ENCODE measurements at regions not wholly inside any gene's neighbourhood (a gene's known extent, or its start where the extent isn't known, plus 50 kb on each side); places are given as distances from the start of the nearest gene placed in this dataset.

DNA sequence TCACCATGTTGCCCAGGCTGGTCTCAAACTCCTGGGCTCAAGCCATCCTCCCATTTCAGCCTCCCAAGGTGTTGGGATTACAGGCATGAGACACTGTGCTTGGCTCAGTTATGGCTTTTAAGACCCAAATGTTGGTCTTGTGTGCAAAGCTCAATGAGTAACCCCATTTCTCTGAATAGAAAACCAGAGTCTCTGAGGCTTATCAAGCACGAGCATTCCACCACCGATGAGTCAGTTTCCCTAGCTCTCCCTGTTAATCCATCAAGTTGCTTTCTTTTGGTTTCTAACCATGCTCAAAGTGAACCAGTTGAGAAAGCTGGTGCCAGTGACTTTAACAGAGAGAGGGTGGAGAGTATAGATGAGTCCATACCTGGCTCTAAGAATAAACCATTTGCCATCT lies 350.9 kb upstream of the ADGRL2 start:
- Histone ChIP-seq H2AFZ (ENCODE audit: low read length) (no peak overlapping the region), H3K4me2 (ENCODE audit: low read depth, low read length) (no peak overlapping the region), H3K4me3 (ENCODE audit: low read length) (no peak overlapping the region), H3K79me2 (ENCODE audit: low read length) (no peaks in the 10 kb centered on the region), H3K36me3 (replicated peaks; ENCODE audit: insufficient read depth, low read length) (no peaks in the 10 kb centered on the region; the same call in 1 of the 2 replicates), H4K20me1 (ENCODE audit: insufficient read depth, low read length) (no peaks in the 10 kb centered on the region), H3F3A (ENCODE audit: insufficient read depth, low read length) (no peaks in the 10 kb centered on the region), H3K27me3 (replicated peaks; ENCODE audit: insufficient read depth, low read length) (no peaks in the 10 kb centered on the region), H3K9me2 (replicated peaks; ENCODE audit: insufficient read depth, low read length) (no peaks in the 10 kb centered on the region), H3K27ac (ENCODE audit: low read length) (no peak overlapping the region), H3K9me3 (replicated peaks; ENCODE audit: insufficient read depth, low read length) (no peaks in the 10 kb centered on the region), H3K4me1 (ENCODE audit: low read length) (no peaks in the 10 kb centered on the region), H3K9ac (ENCODE audit: low read length) (no peak overlapping the region)
- no peak for TF ChIP-seq EZH2 (optimal IDR thresholded peaks at IDR 0.05; ENCODE audit: low read depth, low read length)
- TF ChIP-seq EZH2phosphoT487 (IDR thresholded peaks at IDR 0.05; ENCODE audit: low read length), result no peak
- TF ChIP-seq, protein P1, sequence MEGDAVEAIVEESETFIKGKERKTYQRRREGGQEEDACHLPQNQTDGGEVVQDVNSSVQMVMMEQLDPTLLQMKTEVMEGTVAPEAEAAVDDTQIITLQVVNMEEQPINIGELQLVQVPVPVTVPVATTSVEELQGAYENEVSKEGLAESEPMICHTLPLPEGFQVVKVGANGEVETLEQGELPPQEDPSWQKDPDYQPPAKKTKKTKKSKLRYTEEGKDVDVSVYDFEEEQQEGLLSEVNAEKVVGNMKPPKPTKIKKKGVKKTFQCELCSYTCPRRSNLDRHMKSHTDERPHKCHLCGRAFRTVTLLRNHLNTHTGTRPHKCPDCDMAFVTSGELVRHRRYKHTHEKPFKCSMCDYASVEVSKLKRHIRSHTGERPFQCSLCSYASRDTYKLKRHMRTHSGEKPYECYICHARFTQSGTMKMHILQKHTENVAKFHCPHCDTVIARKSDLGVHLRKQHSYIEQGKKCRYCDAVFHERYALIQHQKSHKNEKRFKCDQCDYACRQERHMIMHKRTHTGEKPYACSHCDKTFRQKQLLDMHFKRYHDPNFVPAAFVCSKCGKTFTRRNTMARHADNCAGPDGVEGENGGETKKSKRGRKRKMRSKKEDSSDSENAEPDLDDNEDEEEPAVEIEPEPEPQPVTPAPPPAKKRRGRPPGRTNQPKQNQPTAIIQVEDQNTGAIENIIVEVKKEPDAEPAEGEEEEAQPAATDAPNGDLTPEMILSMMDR (IDR thresholded peaks at IDR 0.05; ENCODE audit: low read length), result no peak
- no peak for DNase-seq

DNA sequence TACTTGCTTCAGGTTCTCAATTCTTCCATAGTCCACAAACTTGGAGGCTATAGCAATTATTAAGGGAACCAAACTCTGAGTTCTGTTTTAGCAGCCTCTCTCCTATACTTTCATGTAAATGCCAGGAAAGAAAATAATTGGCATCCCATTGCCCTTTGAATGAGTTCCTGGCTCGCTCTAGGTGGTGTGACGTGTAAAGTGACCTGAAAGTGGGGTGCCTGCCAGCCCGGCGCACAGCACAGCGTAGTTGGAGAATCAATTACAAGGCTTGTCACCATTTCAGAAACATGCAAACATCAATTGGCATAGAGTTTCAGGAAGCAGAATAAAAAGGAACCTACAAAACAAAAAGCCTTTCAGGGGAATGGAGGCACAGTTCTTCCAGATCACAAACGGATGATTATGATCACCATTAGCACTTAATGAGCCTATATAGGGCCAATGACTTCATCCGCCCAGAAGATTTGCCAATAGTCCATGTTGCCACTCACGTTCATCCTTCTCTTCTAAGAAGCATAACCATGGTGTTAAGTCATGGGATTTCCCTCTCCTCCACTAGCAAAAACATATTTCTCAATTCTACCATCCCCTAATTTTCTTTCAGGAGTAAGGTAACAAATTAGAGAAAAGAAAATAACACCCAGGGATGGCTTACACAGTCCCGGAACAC lies 354.6 kb upstream of the ADGRL2 start:
- no peak overlapping the region for H3K4me2 ChIP-seq (ENCODE audit: low read depth, low read length)
- no peaks in the 10 kb centered on the region for H3K4me1 ChIP-seq (ENCODE audit: low read length)
- no peaks in the 10 kb centered on the region for H3K36me3 ChIP-seq (replicated peaks; ENCODE audit: insufficient read depth, low read length)
- TF ChIP-seq, protein P1 (IDR thresholded peaks at IDR 0.05; ENCODE audit: low read length), result no peak
- no peak for TF ChIP-seq EZH2phosphoT487 (IDR thresholded peaks at IDR 0.05; ENCODE audit: low read length)
- TF ChIP-seq EZH2 (optimal IDR thresholded peaks at IDR 0.05; ENCODE audit: low read depth, low read length), result no peak
- DNase-seq, result no peak
- H3K79me2 ChIP-seq (ENCODE audit: low read length), result no peaks in the 10 kb centered on the region
- H2AFZ ChIP-seq (ENCODE audit: low read length), result no peak overlapping the region
- H3K4me3 ChIP-seq (ENCODE audit: low read length), result no peak overlapping the region
- no peaks in the 10 kb centered on the region for H3K27me3 ChIP-seq (replicated peaks; ENCODE audit: insufficient read depth, low read length)
- no peak overlapping the region for H3K9ac ChIP-seq (ENCODE audit: low read length)
- H3K9me2 ChIP-seq (replicated peaks; ENCODE audit: insufficient read depth, low read length), result no peaks in the 10 kb centered on the region
- no peaks in the 10 kb centered on the region for H3K9me3 ChIP-seq (replicated peaks; ENCODE audit: insufficient read depth, low read length)
- no peaks in the 10 kb centered on the region for H3F3A ChIP-seq (ENCODE audit: insufficient read depth, low read length)
- no peak overlapping the region for H3K27ac ChIP-seq (ENCODE audit: low read length)
- no peaks in the 10 kb centered on the region for H4K20me1 ChIP-seq (ENCODE audit: insufficient read depth, low read length)

DNA sequence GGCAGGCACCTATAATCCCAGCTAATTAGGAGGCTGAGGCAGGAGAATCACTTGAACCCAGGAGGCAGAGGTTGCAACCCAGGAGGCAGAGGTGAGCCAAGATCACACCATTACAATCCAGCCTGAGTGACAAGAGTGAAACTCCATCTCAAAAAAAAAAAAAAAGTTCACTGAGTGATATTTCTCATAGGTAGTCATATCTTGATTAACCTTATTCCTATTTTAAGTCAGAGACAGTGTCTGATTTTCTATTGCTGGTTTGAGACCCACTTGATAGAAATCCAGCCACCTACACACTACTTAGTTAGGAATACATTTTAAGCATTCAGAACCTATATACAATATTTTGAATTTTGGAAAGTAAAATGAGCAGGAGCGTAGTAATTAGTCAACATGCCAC lies 357.4 kb upstream of the ADGRL2 start:
- Histone ChIP-seq H3K9ac (ENCODE audit: low read length) (no peak overlapping the region), H3K4me2 (ENCODE audit: low read depth, low read length) (no peak overlapping the region), H3K27ac (ENCODE audit: low read length) (no peak overlapping the region), H3K4me3 (ENCODE audit: low read length) (no peak overlapping the region), H3K4me1 (ENCODE audit: low read length) (no peaks in the 10 kb centered on the region), H3K27me3 (replicated peaks; ENCODE audit: insufficient read depth, low read length) (no peaks in the 10 kb centered on the region), H4K20me1 (ENCODE audit: insufficient read depth, low read length) (no peaks in the 10 kb centered on the region), H3K36me3 (replicated peaks; ENCODE audit: insufficient read depth, low read length) (no peaks in the 10 kb centered on the region), H3K9me2 (replicated peaks; ENCODE audit: insufficient read depth, low read length) (no peaks in the 10 kb centered on the region), H3F3A (ENCODE audit: insufficient read depth, low read length) (no peaks in the 10 kb centered on the region; the same call in 1 of the 2 replicates), H3K9me3 (replicated peaks; ENCODE audit: insufficient read depth, low read length) (no peaks in the 10 kb centered on the region), H3K79me2 (ENCODE audit: low read length) (no peaks in the 10 kb centered on the region), H2AFZ (ENCODE audit: low read length) (no peak overlapping the region)
- TF ChIP-seq EZH2phosphoT487 (IDR thresholded peaks at IDR 0.05; ENCODE audit: low read length) (no peak), EZH2 (optimal IDR thresholded peaks at IDR 0.05; ENCODE audit: low read depth, low read length) (no peak)
- TF ChIP-seq, protein P1 (IDR thresholded peaks at IDR 0.05; ENCODE audit: low read length), result no peak
- no peak for DNase-seq

Data from MM.1S (cell line).